ENCODE measurements at regions not wholly inside any gene's neighbourhood (a gene's known extent, or its start where the extent isn't known, plus 50 kb on each side); places are given as distances from the start of the nearest gene placed in this dataset.

DNA sequence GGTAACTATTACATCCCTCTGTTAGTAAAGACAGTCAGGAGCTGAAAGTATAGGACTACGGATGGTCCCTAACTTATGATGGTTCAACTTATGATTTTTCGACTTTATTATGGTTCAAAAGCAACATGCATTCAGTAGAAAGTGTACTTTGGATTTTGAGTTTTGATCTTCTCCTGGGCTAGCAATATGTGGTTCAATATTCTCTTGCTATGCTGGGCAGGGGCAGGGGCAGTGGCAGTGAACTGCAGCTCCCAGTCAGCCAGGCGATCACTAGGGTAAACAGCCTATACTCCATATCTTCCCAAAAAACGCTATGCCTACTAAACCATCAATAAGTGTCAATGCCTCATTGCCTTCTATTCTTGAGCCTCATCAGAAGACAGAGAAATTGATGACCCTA, 292.7 kb downstream of the EMP1 start:
- TF ChIP-seq, protein P1, sequence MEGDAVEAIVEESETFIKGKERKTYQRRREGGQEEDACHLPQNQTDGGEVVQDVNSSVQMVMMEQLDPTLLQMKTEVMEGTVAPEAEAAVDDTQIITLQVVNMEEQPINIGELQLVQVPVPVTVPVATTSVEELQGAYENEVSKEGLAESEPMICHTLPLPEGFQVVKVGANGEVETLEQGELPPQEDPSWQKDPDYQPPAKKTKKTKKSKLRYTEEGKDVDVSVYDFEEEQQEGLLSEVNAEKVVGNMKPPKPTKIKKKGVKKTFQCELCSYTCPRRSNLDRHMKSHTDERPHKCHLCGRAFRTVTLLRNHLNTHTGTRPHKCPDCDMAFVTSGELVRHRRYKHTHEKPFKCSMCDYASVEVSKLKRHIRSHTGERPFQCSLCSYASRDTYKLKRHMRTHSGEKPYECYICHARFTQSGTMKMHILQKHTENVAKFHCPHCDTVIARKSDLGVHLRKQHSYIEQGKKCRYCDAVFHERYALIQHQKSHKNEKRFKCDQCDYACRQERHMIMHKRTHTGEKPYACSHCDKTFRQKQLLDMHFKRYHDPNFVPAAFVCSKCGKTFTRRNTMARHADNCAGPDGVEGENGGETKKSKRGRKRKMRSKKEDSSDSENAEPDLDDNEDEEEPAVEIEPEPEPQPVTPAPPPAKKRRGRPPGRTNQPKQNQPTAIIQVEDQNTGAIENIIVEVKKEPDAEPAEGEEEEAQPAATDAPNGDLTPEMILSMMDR (IDR thresholded peaks at IDR 0.05; ENCODE audit: low read length, missing control alignments), result no peak
- no peak for DNase-seq (ENCODE audit: low read depth)
- H3K4me3 ChIP-seq (replicated peaks; ENCODE audit: low read depth, low read length), result no peak overlapping the region

DNA sequence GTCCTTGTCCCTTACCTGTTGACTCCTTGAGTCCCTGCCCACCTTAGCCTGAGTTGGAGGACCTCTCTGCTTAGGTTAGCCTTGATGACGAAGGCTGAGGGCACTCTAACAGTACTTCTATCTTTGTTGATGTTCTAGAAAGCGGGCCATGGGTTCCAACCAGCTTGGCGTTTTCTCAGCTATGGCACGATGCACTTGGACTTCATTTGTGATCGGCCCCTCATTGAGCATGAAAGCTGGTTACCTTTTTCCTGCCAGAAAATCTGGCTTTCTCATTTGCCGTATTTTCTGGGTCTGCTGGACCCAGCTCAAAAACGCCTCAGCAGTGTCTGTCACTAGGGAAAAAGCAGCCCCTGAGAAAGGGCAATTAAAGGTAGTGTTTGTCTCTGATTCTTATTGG, 290.8 kb downstream of the EMP1 start:
- TF ChIP-seq, protein P1 (IDR thresholded peaks at IDR 0.05; ENCODE audit: low read length, missing control alignments), result no peak
- H3K4me3 ChIP-seq (replicated peaks; ENCODE audit: low read depth, low read length), result no peak overlapping the region
- no peak for DNase-seq (ENCODE audit: low read depth)

DNA sequence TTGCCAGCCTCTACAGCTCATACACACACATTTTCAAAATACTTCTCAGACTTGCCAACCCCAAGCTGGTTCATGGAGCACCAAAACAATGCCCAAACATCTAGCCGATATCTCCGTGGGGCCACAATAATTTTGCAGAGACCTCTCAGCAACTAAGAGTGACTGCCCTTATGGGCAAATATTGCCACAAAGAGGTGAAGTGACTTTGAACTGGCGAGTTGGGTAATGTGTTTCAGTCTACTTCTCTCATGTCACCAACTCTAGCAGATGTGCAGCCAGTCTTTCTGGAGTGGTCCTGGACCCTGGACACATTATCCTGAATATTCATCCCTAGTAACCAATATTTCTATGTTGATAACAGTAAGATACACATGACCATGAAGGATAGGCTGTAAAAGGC, 290.3 kb downstream of the EMP1 start:
- no peak overlapping the region for H3K4me3 ChIP-seq (replicated peaks; ENCODE audit: low read depth, low read length)
- TF ChIP-seq, protein P1 (IDR thresholded peaks at IDR 0.05; ENCODE audit: low read length, missing control alignments), result no peak
- DNase-seq (ENCODE audit: low read depth), result no peak

DNA sequence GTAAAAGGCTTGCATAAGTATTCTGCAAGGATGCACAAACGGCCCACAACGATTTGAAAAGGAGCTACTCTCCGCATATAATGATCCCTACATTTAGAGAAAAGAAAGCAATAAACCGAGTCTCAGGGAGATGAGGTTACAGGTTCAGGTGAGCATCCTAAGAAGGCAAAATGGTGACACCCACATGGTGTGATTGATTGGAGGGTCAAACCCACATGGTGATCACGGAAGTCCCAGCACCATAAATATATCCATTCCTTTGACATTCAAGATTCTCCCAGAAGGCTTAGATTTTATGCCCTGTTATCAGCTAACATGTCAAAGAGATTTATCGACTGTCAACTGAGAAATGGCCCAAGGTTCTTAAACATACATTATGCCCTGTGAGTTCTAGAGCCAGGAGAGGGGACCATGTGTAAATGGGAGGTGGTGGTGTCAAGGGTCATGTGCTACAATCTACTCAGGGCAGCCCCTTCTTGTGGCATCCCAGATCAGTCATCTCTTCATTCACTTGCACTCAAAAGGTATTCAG, 282.2 kb downstream of the EMP1 start:
- DNase-seq (ENCODE audit: low read depth), result no peak
- TF ChIP-seq, protein P1 (IDR thresholded peaks at IDR 0.05; ENCODE audit: low read length, missing control alignments), result no peak
- no peak overlapping the region for H3K4me3 ChIP-seq (replicated peaks; ENCODE audit: low read depth, low read length)

DNA sequence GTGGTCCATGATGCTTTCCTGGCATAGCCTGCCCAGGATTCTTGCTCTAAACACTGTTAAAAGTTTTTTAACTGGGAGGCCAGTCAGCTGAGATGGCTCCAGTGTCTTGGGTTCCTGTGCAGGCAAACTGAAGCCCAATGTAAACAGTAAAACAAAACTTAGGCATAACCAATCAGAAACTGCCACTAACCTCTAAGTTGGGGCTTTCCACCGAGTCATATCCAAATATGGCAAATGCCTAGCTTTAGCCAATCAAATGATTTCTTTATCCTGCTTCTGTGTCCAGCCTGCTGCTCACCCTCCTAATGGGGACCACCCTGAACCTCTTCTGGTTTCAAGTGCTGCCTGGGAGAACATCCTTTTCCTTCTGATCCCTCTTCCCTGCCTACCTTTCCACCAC, 277.9 kb downstream of the EMP1 start:
- no peak for DNase-seq (ENCODE audit: low read depth)
- TF ChIP-seq, protein P1 (IDR thresholded peaks at IDR 0.05; ENCODE audit: low read length, missing control alignments), result no peak
- H3K4me3 ChIP-seq (replicated peaks; ENCODE audit: low read depth, low read length), result no peak overlapping the region

DNA sequence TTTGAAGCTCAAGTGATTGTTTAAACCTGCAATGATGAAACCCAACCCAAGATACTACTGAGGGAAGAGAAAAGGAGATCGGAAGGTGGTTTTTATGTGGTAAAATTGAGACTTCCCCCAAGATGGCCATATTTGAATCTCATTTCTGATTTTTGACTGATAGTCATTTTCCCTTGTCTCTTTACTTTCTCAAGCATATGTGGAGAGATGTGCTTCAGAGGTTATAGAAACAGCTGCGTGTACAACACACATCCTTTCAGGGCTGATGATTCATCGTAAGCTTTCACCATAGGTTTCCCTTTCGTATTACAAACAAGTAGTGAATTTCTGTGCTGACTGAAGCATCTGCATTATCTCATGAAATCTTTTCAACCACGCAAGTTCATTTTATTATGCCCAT, 276.2 kb downstream of the EMP1 start:
- TF ChIP-seq, protein P1 (IDR thresholded peaks at IDR 0.05; ENCODE audit: low read length, missing control alignments), result no peak
- no peak overlapping the region for H3K4me3 ChIP-seq (replicated peaks; ENCODE audit: low read depth, low read length)
- no peak for DNase-seq (ENCODE audit: low read depth)

DNA sequence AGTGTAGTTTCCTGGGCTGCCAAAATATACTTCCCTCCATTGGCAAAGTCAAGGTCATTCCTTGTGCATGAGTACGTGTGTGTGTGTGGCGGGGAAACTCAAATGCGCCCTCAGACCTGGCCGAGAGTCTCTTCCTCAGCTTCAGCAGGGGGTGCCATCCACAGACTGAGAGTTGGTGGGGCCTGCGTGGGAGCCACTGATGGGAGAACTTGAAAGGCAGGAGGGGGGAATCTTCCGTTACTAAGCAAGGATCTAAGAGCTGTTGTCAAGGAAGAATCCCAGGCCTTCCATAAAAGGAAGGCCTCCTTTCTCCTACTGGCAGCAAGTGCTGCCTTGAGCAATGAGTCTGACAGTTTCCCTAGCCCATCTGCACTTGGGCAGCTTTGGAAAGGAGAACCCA, 274.9 kb downstream of the EMP1 start:
- TF ChIP-seq, protein P1 (IDR thresholded peaks at IDR 0.05; ENCODE audit: low read length, missing control alignments), result no peak
- no peak for DNase-seq (ENCODE audit: low read depth)
- no peak overlapping the region for H3K4me3 ChIP-seq (replicated peaks; ENCODE audit: low read depth, low read length)
